HepG2 (cell line): ENCODE measurements at regions not wholly inside any gene's neighbourhood (a gene's known extent, or its start where the extent isn't known, plus 50 kb on each side); places are given as distances from the start of the nearest gene placed in this dataset.

ENCODE experiments used
- ATAC-seq: fragments of 200-7000 bp; cut with Tn5 transposase; 3 replicates; pipeline ENCODE4 v1.9.1; 2020; ENCODE audit warnings: mild to moderate bottlenecking, moderate library complexity
- BruUV-seq: library from RNA; stranded (reverse); fragments of 400-500 nt; replicated peaks from 2 replicates; lab custom pipeline; 2021; lab: Mats Ljungman, UMichigan
- CTCF ChIA-PET: fragments of 300-600 bp; formaldehyde crosslinking; extraction: SDS; loops from one replicate; lab custom pipeline; 2021; ENCODE audit warnings: low total read pairs, inconsistent platforms, low intra/inter-chr PET ratio; lab: Yijun Ruan, JAX
- POLR2A ChIA-PET: fragments of 350-600 bp; sonication (Branson Sonifier 250); formaldehyde crosslinking; loops from one replicate; lab custom pipeline; 2020; ENCODE audit warnings: antibody characterized with exemption, inconsistent platforms; lab: Yijun Ruan, JAX
- DNase-seq: peaks from one replicate; pipeline ENCODE4 v3.0.0-alpha.2; 2015; ENCODE audit warnings: low spot score
- FAIRE-seq: peaks from 3 replicates; lab custom pipeline; 2011; peaks lifted over from hg19 to GRCh38; lab: Jason Lieb, UNC
- H2AFZ ChIP-seq: one replicate; pipeline ENCODE4 v1.6.1; 2011; ENCODE audit warnings: low read length, inconsistent platforms
- H3K27ac ChIP-seq: fragments of 300-600 bp; 3 replicates; pipeline ENCODE4 v1.8.0; 2011; ENCODE audit warnings: mixed run types, mild to moderate bottlenecking, mixed read lengths, low read length, inconsistent platforms; ENCODE audit not compliant: insufficient read depth; ENCODE audit errors: extremely low read length
- H3K27me3 ChIP-seq, 2 experiments: fragments of 200-600 bp in 1 of 2; 2 replicates in 1 of 2; 3 replicates in 1 of 2; pipeline versions ENCODE4 v1.6.0 to v1.8.0; 2011; ENCODE audit warnings: low read length in 2 of 2, mild to moderate bottlenecking in 2 of 2, moderate library complexity in 2 of 2, inconsistent platforms in 1 of 2; ENCODE audit not compliant: insufficient read depth in 2 of 2, control insufficient read depth in 1 of 2
- H3K36me3 ChIP-seq, 2 experiments: fragments of 200-600 bp in 1 of 2; replicated peaks in 1 of 2; 2 replicates in 1 of 2; 3 replicates in 1 of 2; pipeline versions ENCODE4 v1.5.1 to v1.8.0; 2011; ENCODE audit warnings: low read length in 2 of 2, inconsistent platforms in 1 of 2; ENCODE audit not compliant: insufficient read depth in 2 of 2, control insufficient read depth in 1 of 2
- H3K4me1 ChIP-seq: 2 replicates; pipeline ENCODE4 v1.5.1; 2012; ENCODE audit warnings: low read length, inconsistent platforms; ENCODE audit not compliant: insufficient read depth
- H3K4me2 ChIP-seq: 2 replicates; pipeline ENCODE4 v1.6.0; 2011; ENCODE audit warnings: low read depth, low read length, inconsistent platforms
- H3K4me3 ChIP-seq, 3 experiments: fragments of 200-600 bp in 1 of 3; sonication (generic), shearing (Covaris generic) in 1 of 3; replicated peaks in 1 of 3; 2 replicates each; pipeline ENCODE4 v1.5.1; 2011 to 2016; ENCODE audit warnings: low read length in 3 of 3, inconsistent platforms in 2 of 3, low read depth in 2 of 3, mild to moderate bottlenecking in 2 of 3, control low read depth in 1 of 3, mixed read lengths in 1 of 3; ENCODE audit not compliant: insufficient read depth in 1 of 3
- H3K79me2 ChIP-seq: one replicate; pipeline ENCODE4 v1.6.1; 2011; ENCODE audit warnings: low read length, inconsistent platforms; ENCODE audit not compliant: insufficient read depth
- H3K9ac ChIP-seq: 2 replicates; pipeline ENCODE4 v1.6.0; 2011; ENCODE audit warnings: mild to moderate bottlenecking, low read depth, low read length, inconsistent platforms; ENCODE audit not compliant: insufficient read depth
- H3K9me3 ChIP-seq: 2 replicates; pipeline ENCODE4 v1.5.1; 2012; ENCODE audit warnings: mild to moderate bottlenecking, low read length
- H4K20me1 ChIP-seq: 2 replicates; pipeline ENCODE4 v1.6.0; 2011; ENCODE audit warnings: inconsistent platforms, mild to moderate bottlenecking, low read length, moderate library complexity; ENCODE audit not compliant: insufficient read depth
- GATAD1 ChIP-seq: IDR thresholded peaks from 2 replicates; pipeline ENCODE4 v1.6.1; 2016; ENCODE audit warnings: missing genetic modification reagents, missing compliant biosample characterization
- HNRNPUL1 ChIP-seq: fragments of 200-400 bp; formaldehyde crosslinking; IDR thresholded peaks from 2 replicates; pipeline ENCODE4 v1.6.1; 2017; ENCODE audit warnings: low read depth, mild to moderate bottlenecking, low read length, moderate library complexity
- KLF11 ChIP-seq: IDR thresholded peaks from 2 replicates; pipeline ENCODE4 v1.6.1; 2016; ENCODE audit warnings: missing compliant biosample characterization
- NPAS2 ChIP-seq: sonication (generic); formaldehyde crosslinking; IDR thresholded peaks from 2 replicates; pipeline ENCODE4 v1.8.0; 2022; ENCODE audit warnings: mild to moderate bottlenecking, missing genetic modification reagents, borderline replicate concordance
- REXO4 ChIP-seq: sonication (generic); formaldehyde crosslinking; IDR thresholded peaks from 2 replicates; pipeline ENCODE4 v1.8.0; 2022; ENCODE audit warnings: missing genetic modification reagents, mild to moderate bottlenecking, borderline replicate concordance
- SETDB1 ChIP-seq: sonication (generic); formaldehyde crosslinking; IDR thresholded peaks from 2 replicates; pipeline ENCODE4 v1.5.1; 2020; ENCODE audit warnings: missing genetic modification reagents, mild to moderate bottlenecking, borderline replicate concordance
- TEAD2 ChIP-seq: sonication (generic); formaldehyde crosslinking; IDR thresholded peaks from 2 replicates; pipeline ENCODE4 v1.9.0; 2021; ENCODE audit warnings: missing genetic modification reagents
- ZNF331 ChIP-seq: sonication (generic); formaldehyde crosslinking; IDR thresholded peaks from 2 replicates; pipeline ENCODE4 v1.4.0; 2020; ENCODE audit warnings: missing genetic modification reagents
- ZNF34 ChIP-seq: sonication (generic); formaldehyde crosslinking; IDR thresholded peaks from 2 replicates; pipeline ENCODE4 v1.4.0; 2020; ENCODE audit warnings: mild to moderate bottlenecking, missing genetic modification reagents, borderline replicate concordance
- WGBS: methylation state at CpG from one replicate; pipeline ENCODE4 v1.1.6; 2017; ENCODE audit warnings: low lambda C conversion rate; 5-methylcytosine and 5-hydroxymethylcytosine counted together
- in situ Hi-C: cut with HindIII; loops from 2 replicates; pipeline ENCODE4 v1.10.0; 2017; ENCODE audit warnings: low pct_unique_long_range_greater_than_20kb; ENCODE audit not compliant: extremely low pct_ligation_motif_present
- intact Hi-C: fragments of 100-400 bp; cut with micrococcal nuclease; formaldehyde crosslinking; loops from one replicate; pipeline ENCODE4 v1.10.0; 2022; ENCODE audit not compliant: unreplicated experiment
- TF ChIP-seq, protein P1 (sequence below): sonication (generic); formaldehyde crosslinking; IDR thresholded peaks from 2 replicates; pipeline ENCODE4 v1.5.1; 2020; ENCODE audit warnings: missing genetic modification reagents, mild to moderate bottlenecking, borderline replicate concordance
- TF ChIP-seq, protein P2 (sequence below): sonication (generic); formaldehyde crosslinking; IDR thresholded peaks from 2 replicates; pipeline ENCODE4 v1.4.0; 2020; ENCODE audit warnings: missing genetic modification reagents, mild to moderate bottlenecking, borderline replicate concordance
- TF ChIP-seq, protein P3 (sequence below): sonication (generic); formaldehyde crosslinking; IDR thresholded peaks from 2 replicates; pipeline ENCODE4 v1.9.0; 2021; ENCODE audit warnings: missing genetic modification reagents, borderline replicate concordance
- TF ChIP-seq, protein P4 (sequence below): sonication (generic); formaldehyde crosslinking; IDR thresholded peaks from 2 replicates; pipeline ENCODE4 v1.5.0; 2020; ENCODE audit warnings: missing genetic modification reagents

DNA sequence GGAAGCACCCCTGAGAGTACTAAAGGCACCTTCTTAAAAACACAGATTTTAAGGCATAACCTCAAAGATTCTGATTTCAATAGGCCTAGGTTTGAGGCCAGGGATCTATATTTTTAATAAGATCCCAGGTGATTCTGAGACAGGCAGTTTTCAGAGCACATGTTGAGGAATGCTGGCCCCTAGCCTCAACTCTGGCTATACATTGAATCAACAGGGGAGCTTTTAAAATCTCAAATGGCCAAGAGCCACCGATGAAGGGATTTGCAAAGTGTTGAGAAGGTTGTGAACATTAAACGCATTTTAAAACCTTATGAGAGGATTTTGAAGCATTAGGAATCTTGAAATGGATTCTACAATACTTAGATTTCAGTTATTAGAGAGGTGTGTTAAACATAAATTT is 268.8 kb upstream of the ARHGEF26 start:
- Histone ChIP-seq H3K9me3 (no peaks in the 10 kb centered on the region), H3K27ac (no peak overlapping the region), H4K20me1 (no peaks in the 10 kb centered on the region), H3K4me3 (no peak overlapping the region), H3K9ac (no peak overlapping the region), H3K36me3 (no peaks in the 10 kb centered on the region), H3K27me3 (no peaks in the 10 kb centered on the region), H3K79me2 (no peaks in the 10 kb centered on the region), H2AFZ (no peak overlapping the region), H3K4me2 (no peak overlapping the region), H3K4me1 (no peaks in the 10 kb centered on the region)
- FAIRE-seq (no peak), DNase-seq (no peak), ATAC-seq (no peak)
- in situ Hi-C loops (no loop called here), intact Hi-C loops (no loop called here)
- BruUV-seq: no TSS peak
- WGBS: 17% methylated on average over 2 of the region's 2 CpGs
- ChIA-PET CTCF (no interaction called here), POLR2A (no interaction called here)
- TF ChIP-seq ZNF34 (CRISPR knock-in tag) (no peak), SETDB1 (no peak), REXO4 (CRISPR knock-in tag) (no peak), GATAD1 (CRISPR knock-in tag) (no peak), TEAD2 (CRISPR knock-in tag) (no peak), HNRNPUL1 (no peak), ZNF331 (CRISPR knock-in tag) (no peak), KLF11 (no peak), NPAS2 (CRISPR knock-in tag) (no peak)
- TF ChIP-seq, protein P1, sequence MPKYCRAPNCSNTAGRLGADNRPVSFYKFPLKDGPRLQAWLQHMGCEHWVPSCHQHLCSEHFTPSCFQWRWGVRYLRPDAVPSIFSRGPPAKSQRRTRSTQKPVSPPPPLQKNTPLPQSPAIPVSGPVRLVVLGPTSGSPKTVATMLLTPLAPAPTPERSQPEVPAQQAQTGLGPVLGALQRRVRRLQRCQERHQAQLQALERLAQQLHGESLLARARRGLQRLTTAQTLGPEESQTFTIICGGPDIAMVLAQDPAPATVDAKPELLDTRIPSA (CRISPR knock-in tag): no peak
- TF ChIP-seq, protein P2, sequence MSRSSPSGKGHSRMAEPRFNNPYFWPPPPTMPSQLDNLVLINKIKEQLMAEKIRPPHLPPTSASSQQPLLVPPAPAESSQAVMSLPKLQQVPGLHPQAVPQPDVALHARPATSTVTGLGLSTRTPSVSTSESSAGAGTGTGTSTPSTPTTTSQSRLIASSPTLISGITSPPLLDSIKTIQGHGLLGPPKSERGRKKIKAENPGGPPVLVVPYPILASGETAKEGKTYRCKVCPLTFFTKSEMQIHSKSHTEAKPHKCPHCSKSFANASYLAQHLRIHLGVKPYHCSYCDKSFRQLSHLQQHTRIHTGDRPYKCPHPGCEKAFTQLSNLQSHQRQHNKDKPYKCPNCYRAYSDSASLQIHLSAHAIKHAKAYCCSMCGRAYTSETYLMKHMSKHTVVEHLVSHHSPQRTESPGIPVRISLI (CRISPR knock-in tag): no peak
- TF ChIP-seq, protein P3, sequence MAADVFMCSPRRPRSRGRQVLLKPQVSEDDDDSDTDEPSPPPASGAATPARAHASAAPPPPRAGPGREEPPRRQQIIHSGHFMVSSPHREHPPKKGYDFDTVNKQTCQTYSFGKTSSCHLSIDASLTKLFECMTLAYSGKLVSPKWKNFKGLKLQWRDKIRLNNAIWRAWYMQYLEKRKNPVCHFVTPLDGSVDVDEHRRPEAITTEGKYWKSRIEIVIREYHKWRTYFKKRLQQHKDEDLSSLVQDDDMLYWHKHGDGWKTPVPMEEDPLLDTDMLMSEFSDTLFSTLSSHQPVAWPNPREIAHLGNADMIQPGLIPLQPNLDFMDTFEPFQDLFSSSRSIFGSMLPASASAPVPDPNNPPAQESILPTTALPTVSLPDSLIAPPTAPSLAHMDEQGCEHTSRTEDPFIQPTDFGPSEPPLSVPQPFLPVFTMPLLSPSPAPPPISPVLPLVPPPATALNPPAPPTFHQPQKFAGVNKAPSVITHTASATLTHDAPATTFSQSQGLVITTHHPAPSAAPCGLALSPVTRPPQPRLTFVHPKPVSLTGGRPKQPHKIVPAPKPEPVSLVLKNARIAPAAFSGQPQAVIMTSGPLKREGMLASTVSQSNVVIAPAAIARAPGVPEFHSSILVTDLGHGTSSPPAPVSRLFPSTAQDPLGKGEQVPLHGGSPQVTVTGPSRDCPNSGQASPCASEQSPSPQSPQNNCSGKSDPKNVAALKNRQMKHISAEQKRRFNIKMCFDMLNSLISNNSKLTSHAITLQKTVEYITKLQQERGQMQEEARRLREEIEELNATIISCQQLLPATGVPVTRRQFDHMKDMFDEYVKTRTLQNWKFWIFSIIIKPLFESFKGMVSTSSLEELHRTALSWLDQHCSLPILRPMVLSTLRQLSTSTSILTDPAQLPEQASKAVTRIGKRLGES (CRISPR knock-in tag): no peak
- TF ChIP-seq, protein P4, sequence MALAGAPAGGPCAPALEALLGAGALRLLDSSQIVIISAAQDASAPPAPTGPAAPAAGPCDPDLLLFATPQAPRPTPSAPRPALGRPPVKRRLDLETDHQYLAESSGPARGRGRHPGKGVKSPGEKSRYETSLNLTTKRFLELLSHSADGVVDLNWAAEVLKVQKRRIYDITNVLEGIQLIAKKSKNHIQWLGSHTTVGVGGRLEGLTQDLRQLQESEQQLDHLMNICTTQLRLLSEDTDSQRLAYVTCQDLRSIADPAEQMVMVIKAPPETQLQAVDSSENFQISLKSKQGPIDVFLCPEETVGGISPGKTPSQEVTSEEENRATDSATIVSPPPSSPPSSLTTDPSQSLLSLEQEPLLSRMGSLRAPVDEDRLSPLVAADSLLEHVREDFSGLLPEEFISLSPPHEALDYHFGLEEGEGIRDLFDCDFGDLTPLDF (CRISPR knock-in tag): no peak
